HG03575 (cell line): ENCODE measurements at regions not wholly inside any gene's neighbourhood (a gene's known extent, or its start where the extent isn't known, plus 50 kb on each side); places are given as distances from the start of the nearest gene placed in this dataset.
"Not testable (repeated sequence)": the region's sequence is repeated elsewhere in the genome, so short reads cannot be mapped to it uniquely, and the experiment has no call there.

ENCODE experiments used
- ATAC-seq: cut with Tn5 transposase; IDR thresholded peaks from one replicate; pipeline ENCODE4 v1.9.1; 2021; ENCODE audit not compliant: unreplicated experiment, insufficient number of reproducible peaks, low FRiP score; ENCODE audit errors: extremely low read depth

DNA sequence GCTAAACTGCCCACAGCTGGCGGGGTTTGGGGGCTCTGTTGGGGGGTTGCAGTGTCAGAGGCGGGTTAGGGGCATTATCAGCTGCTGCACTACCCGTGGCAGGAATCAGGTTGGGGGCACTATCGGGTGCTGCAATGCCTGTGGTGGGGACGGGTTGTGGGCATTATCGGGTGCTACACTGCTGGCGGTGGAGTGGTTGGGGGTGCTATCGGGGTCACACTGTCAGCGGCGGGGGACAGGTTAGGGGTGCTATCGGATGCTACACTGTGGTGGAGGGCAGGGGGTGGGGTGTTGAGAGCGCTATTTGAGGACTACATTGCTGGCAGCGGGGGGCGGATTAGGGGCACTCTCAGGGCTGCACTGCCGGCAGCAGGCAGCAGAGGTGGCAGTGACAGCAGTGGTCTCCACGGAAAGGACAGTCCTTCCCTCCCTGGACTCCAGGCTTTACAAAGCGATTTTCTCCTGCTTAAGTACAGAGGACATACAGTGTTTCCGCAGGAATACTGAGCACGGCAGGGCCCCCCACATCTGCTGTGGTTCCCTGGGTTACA is 119.5 kb upstream of the VPREB1 start:
- ATAC-seq = no peak

DNA sequence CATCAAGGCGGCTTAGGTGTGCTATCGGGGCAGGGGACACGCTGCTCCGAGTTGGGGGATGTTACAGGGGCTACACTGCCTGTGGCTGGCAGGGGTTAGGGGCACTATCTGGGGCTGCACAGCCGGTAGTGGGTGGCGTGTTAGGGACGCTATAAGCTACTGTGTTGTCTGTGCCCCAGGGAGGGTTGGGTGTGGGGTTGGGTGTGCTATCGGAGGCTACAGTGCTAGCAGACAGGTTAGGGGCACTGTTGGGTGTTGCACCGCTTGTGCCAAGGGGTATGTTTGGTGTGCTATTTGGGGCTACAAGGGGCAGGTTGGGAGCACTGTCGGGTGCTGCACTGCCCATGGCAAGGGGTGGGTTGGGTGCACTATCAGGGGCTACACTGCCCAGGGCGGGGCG is 120.2 kb upstream of the VPREB1 start:
- ATAC-seq = no peak

DNA sequence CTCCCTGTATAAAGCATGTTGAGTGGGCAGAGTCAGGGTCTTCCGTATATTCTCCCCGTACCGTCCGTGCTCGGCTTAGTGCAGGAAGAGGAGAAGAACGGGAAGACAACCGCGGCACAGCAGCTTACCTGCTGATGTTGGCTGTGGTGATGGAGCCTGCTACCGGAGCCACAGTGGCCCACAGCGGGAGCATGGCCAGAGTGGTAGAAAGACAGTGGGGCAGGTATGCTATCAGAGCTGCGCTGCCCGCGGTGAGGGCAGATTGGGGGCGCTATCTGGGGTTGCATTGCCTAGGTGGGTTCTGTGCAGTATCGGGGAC is 120.7 kb upstream of the VPREB1 start:
- no peak for ATAC-seq

DNA sequence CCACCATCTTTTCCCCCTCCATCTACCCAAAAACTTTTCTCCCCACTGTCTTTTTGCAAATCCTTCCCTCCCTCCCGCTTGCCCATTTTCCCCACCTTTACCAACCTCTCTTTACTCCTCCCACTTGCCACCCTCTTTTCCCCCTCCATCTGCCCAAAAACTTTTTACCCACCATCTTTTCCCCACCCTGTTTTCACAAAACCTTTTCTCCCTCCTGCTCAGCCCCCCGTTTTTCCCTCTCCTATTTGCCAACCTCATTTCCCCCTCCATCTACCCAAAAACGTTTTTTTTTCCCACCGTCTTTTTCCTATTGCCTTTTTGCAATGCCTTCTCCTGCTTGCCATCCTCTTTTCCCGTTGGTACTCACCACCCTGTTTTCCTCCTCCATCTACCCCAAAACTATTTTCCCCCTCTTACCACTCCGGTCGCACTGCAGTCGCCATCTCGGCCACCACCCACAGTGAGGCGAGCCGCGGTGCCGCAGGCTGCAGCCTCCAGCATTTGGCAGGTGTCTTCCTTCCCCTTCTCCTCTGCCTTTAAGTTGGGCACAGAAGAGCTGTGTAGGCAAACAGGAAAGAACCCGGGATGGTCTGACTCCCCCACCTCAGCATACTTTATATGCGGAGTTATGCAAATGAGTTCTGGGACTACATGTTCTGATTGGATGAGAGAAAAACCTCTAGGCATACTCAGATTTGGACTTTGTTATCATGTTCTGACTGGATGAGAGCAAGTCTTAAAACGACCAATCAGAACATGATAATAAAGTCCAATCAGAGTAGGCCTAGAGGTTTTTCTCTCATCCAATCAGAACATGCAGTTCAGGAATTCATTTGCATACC is 121.2 kb upstream of the VPREB1 start:
- ATAC-seq = no peak

DNA sequence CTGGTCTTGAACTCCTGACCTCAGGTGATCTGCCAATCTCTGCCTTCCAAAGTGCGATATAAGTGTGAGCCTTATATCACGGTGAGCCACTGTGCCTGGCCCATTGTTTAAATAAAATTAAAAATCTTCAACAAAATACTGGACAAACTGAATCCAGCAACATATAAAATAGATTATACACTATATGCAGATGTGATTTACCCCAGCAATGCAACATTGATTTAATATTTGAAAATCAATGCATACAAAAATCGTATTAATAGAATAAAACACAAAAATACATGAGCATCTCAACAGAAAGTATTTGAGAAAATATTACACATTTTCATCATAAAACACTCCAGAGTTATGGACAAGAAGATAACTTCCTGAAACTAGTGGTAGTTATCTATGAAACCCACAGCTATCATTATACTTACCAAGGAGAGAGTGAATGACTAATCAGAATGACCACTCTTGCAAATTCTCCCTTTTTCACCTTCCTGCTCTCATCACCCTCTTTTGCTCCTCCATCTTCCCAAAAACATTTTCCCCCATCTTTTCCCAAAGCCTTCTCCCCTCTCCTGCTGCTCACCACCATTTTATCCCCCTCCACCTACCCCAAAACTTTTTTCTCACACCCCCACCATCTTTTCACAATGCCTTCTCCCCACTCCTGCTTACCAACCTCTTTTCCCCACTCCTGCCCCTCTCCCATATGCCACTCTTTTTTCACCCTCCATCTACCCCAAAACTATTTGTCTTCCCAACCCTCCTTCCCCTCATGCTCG is 122.1 kb upstream of the VPREB1 start:
- ATAC-seq = no peak

DNA sequence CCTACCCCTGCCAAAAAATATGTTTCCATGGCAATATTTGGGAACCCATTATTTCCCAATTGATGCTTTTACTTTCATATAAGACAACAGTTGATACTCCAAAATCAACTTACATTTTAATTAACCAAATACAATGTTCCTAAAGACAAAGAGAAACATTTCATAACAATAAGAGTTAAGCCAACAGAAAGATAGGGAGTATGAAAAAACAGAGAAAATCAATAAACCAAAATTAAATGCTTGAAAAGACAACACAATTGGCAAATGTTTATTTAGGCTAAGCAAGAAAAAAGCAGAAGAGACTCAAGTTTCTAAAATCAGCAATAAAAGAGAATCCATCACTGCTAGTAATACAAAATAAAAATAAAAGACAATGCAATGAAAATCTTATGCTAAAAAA is 123.1 kb upstream of the VPREB1 start:
- ATAC-seq = no peak

DNA sequence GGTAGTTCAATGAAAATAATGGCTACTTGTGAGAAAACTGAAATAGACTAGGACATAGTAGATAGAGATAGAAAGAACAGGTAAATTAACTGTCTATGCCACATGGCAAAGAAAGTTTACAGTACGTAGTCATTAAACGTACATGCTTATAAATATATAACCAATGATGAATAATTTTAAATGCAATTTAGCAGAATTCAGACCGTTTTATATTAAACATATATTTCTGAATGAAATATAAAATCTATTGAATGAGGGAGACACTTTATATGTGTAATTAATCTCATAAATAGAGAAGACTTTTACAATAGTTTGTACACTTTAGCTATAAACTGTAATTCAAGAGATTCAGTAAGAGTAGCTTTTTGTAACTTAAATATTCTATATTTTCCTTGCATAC is 124.4 kb upstream of the VPREB1 start:
- ATAC-seq = no peak

DNA sequence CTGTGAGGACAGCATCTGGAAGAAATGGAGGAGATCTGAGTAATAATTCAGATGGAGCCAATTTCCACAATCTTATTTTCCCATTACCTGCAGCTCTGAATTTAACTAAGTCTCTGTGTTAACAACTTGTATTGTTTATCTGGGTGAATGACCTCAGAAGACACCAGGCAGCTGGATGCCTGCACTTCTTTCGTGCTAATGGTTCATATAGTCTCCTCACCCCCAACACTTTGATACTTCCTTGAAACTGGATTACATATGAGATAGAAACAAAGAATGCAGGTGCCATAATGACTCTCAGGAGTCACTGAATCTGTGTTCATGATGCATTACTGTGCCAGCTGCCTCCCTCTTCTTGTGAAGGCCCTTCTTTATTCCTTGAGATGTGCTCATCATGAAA is 125.6 kb upstream of the VPREB1 start:
- ATAC-seq = no peak

DNA sequence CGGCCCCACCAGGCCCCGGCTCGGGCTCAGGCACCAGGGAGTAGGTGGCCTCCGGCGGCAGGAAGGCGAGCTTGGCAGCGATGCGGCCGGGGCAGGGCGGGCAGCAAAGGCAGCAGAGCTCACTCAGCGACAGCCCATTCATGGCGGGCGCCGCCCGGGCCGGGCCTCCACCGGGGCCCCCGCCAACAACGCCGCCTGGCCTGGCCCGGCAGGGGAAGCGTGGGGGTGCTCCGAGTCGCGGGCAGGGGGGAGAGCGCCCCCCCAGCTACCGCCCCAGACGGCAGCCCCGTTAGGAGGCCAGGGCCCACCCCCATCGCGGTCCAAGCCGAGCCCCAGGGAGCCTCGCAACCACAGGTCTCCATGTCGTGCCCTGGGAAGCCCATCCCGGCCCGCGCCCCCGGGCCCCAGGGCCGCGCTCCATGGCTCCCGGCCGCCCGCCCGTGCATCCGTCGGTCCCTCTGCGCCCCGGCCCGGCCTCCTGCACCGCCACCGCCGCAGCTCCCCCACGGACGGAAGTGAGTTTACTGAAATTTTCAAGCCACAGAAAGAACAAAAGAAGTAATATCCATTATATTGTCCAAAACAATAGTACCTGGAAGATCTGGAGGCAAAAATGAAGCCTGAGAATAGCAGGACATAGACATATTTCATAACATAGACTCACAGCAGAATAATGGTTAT is 126.6 kb upstream of the VPREB1 start:
- ATAC-seq = not testable (repeated sequence)

DNA sequence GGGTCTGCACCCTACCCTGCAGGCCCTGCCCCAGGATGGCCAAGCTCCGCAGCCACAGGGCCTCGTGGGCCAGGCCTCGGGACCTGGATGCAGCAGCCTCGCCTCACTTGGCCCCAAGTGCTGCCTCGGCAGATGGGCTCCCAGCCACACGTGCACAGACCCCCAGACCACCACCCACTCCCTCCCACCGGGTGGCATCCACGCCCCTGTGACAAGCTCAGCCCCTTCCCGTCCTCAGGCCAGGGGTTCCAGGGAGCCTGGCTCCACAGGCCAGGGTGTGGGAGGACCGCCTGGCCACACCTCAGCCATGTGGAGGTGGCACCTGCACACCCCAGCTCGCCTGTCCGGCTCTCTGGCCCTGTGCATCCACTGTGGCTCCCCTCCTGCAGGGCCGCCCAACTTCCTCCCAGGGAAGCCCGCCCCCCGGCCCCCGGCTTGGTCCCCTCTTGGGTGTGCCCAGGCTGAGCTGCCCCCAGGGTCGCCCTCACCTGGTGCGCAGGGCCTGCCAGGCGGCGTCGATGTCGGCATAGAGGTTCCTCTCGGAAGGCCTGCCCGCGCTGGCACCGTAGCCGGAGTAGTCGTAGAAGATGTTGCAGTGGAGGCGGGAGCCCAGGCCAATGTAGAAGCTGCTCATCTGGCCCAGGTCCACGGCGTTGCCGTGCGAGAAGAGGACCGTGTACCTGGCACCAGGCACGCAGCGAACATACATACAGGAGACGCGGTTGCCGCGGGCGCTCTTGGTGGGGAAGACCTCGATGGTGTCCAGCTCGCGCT is 127.4 kb upstream of the VPREB1 start:
- ATAC-seq = not testable (repeated sequence)

DNA sequence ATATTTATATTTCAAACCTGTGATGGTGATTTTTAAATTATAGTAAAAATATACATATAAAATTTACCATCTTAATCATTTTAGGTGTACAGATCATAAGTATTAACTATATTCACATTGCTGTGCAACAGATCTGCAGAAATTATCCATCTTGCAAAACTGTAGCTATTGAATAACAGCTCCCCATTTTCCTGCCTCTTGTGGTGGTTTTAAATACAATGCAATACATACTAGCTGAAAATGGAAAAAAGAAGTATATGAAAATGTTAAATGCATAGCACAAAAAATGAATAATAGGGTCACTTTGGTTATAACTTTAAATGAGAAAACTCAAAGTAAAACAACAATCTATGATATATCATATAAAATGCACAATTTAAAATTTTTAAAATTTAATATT is 130.9 kb upstream of the VPREB1 start:
- ATAC-seq = no peak

DNA sequence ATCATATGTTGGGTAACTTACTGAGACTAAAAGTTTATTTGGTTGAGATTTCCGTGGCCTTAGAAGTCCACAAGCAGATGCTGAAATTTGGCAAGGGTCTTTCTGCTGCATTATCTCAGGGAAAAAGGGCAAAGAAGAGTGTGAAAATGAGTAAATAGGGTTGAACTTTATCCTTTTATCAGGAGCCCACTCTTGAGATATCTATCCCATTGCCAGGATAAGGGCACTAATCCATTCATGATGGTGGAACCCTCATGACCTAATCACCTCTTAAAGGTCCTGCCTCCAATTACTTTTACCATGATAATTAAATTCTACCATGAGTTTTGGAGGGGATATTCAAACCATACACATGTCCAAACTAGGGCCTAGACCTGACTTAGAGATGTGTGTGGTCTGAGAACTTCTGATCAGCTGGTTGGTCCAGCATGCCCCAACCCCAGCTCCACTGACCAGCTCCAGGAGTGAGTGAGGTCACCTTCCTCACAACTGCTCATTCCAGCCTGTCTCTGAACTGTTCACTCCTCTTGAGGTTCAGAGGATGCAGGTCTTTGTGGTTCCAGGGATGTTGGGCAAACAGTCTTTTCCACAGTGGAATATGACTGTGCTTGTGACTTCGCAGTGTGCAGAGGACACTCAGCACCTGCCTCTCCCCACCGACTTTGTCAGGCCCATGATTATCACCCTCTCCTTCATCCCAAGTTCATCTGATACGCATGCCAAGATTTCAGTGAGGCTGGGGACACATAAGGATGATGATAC is 130.1 kb upstream of the TOP3B start:
- no peak for ATAC-seq

DNA sequence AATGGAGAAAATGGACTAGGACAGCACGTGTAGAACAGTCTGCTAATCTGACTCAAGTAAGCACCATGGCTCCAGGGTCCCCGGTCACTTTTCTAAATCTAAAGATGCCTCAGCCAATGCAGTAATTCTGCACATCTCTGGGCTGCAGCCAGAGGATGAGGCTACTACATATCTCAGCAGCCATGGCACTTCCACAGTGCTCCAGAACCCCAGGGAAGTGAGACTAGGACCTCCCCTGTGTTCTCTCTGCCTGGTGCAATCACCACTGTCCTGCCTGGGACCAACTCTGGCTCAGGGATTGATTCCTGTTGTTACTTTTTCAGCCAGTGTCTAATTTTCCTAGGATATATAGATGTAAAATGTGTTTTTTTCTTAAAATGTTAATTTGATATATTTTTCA is 129.4 kb upstream of the TOP3B start:
- ATAC-seq = no peak

DNA sequence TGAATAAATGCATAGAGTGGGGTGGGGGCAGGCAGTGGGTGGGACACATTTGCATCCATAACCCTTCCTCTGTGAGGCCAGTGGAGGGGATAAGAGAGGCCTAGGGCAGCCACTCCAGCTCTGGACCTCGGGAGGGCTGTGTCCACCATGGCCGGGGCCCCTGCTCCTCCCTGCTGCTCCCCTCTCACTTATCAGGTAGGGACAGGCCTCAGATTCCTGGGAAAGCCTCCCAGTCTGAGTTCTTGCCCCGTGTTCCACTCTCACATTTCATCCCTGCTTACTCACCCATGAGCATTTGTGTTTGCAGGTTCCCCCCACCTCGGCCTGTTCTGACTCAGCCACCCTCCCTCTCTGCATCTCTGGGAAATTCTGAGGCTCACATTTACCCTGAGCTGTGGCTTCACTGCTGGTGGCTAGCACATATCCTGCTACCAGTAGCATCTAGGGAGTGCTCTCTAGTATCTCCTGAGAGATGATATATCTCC is 128.7 kb upstream of the TOP3B start:
- no peak for ATAC-seq

DNA sequence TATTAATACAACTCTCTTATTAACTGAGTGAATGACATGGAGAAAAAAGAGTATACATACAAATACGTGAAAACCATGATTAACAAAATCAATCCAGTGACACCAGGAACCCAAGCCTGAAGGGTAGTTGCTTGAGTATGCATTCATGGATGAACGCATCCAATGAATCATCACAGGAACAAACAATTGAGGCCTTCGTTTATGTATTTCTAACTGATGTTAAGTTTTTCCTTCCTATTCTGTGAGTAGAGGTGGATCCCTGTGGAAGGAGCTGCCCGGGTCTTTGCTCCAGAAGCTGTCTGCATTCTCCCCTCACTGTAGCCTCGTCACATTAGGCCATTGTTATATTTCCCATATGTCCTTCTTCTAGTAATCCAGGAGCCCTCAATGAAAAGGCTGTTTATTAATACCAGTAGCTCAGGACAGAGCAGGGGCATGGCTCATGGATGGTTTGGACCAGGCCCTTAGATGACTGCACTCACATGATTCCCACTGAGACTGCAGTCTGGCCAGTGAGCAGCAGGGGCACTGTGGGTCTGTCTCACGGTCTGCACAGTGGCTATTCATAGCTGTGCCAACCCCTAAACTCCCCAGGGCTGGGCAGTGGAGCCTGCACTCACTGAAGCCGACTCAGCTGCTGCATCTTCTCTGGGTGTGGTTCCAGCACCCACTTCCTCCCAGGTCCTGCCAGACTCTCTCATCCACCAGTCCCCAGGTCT is 128.1 kb upstream of the TOP3B start:
- ATAC-seq = peak; percentile 52

DNA sequence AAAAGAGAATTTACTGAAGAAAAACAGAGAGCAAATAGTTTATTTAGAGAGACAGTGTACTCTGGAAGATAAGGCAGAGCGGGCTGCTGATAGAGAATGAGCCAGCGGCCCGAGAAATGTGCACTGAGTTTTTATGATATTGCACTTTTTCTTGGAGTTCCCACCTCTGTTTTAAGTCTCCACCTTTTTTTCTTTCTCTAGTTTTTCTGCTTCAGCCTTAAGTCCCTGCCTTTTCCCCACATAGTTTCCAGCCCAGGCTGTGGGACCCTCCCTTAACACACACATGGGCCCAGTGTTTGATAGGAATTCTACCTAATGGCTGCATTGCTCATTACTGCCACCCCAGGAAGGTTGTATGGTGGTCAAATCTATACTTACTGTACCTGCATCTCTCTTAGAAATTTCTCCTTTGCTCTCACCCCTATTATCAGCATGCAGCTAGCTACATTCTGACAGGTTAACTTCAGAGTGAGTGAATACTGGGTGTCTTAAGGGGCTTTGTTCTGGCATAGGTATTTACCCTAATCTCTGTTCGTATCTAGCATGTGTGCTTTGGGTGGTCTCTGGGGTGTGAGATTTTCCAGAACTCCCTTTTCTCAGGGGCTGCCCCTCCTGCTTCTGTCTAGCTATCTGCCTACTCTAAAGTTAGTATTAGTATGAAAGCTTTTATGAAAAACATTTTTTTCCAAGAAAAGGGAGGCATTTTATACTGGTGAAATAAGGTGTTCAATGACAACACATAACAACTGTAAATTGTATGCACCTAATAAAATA is 127.3 kb upstream of the TOP3B start:
- no peak for ATAC-seq

DNA sequence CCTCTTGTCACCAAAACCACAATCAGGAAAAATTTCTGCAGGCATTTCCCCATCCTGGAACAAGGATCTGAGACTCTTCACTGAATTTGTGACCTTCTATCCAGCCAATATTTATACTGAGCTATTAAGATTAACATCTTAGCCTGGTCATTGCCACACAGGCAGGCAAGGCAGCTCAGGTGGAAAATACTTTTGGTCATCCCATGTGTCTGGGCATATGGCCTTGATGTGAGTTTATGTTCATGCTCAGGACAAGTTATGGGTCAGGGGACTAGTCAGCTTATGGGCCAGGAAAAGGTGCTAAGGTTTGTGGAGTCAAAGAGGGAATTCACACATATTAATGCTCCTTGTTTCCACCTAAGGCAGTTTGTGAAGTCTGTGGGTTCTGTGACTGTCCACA is 124.3 kb upstream of the TOP3B start:
- no peak for ATAC-seq
